HG02981 (cell line): ENCODE measurements at regions not wholly inside any gene's neighbourhood (a gene's known extent, or its start where the extent isn't known, plus 50 kb on each side); places are given as distances from the start of the nearest gene placed in this dataset.
A peak's percentile ranks its signal among the peaks of the same experiment; 100 is the strongest.

Source experiments
- ATAC-seq: cut with Tn5 transposase; IDR thresholded peaks from one replicate; pipeline ENCODE4 v1.9.1; 2021; ENCODE audit warnings: mild to moderate bottlenecking, moderate library complexity; ENCODE audit not compliant: unreplicated experiment

DNA sequence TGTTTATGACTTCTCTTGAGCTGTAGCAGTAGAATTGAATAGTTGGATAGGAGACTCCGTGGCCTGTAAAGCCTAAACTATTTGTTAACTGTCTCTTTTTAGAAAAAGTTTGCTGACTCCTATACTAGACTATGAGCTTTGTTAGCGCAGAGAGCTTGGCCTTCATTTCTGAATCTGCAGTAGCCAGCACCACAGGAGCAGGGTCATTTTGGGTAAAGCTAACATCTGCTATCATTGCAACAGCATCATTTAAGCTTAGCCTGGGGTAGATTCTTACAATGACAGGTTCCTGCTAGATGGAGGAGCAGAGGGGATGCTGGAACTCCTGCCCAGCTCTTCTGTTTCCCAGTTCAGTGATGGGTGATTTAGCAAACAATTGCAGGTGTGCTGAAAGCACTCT is 133.7 kb upstream of the ASTN2 start:
- ATAC-seq, result no peak

DNA sequence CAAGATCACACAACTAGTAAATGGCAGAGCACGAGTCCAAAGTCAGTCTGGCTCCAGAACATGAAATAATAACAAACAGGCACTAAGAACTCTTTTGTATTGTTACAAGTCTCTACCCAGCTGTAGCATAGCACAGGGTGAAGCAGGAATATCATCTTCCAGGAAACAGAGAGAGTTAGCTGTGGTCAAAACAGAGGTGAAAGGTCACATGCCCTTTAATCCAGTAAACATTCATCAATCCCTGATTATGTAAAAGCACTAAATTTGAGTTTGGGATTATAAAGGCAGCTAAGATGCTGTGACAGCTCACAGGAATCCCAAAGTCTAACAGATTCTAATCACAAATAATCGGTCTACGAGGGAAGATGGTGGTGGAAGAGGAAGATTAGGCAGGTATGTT is 133.0 kb upstream of the ASTN2 start:
- ATAC-seq, result no peak

DNA sequence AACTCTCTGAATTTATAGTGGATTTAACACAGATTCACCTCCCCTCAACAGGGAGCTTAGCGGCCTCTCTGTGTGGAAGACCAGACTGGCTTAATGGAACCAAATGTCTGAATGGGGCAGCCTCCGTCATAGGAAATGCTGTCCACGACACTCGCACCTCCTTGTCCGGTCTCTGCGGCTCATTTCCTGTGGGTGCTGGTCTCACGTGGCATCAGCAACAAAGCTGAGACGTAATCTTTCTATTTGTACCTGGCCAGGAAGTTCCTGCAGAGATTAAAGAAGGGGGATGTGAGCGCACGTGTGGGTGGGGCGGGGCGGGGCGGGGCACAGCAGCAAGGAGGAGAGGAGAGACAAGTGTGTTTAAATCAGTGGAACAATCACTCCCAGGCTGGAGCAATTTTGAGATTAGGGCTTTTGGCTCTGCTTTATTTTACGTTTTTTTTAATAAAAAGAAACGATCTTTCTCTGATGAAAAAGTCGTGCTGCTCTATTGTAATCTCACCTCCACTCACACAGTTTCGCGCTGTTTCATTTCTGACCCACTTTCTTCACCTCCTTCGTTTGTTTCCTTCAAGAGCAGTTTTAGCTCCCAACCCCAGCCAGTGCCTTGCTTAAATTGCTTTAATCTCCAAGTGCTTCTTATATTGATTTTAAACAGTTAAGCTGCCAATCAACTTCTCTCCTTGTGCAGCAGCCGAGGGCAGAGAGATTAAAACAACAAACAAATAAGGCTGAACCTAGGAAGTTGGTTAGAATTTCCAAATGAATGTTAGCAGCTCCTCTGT is 132.2 kb upstream of the ASTN2 start:
- ATAC-seq, result peak; percentile 75

DNA sequence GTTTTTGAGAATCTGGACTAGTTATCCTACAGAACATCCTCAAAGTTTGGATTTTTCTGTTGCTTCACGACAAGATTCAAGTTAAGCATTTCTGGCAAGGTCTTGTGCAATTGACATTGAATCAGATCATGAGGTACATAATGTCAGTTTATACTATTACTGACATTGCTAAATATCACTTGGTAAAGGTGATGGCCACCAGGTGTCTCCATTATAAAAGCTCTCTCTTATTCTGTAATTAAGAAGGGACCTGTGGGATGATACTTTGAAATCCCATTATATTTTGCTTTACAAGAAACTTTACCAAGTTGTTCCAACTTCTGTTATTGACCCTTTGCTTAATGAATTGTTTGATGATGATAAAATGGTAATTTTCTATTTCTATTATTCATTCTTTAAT is 131.0 kb upstream of the ASTN2 start:
- no peak for ATAC-seq

DNA sequence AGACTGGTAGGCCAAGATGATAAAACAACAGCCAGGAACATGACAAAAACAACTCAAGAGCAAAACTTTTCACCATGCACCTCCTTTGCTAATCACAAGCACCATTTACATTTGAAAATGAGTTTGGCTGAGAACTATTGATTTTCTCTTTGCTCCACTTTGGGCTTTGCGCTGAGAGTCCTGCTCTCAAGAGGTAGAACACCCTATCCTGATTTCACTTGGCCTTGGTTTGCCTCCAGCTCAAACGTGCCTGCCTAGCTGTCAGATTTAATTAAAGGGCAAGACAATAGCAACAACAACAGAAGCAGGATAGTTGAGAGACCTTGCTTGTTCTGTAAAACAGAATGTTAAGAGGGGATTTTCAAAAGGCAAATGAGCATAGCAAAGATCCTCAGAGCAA is 128.2 kb upstream of the ASTN2 start:
- no peak for ATAC-seq

DNA sequence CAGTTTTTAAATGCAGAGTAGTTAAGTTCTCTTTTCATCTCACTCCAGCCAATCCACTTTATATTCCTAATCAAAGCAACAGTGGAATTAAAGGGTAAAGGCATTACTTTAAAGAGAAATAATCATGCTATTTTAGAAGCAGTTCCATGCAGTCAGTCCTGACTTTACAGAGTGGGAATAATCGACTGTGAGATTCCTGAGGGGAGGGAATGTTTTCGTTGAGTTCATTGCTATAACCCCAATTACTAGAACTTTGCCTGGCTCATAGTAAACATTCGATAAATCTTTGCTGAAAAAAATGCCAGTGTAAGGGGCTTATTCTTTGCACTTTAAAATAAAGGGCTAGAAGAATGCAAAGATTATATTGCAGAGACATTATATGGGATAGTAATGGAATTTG is 127.2 kb upstream of the ASTN2 start:
- no peak for ATAC-seq

DNA sequence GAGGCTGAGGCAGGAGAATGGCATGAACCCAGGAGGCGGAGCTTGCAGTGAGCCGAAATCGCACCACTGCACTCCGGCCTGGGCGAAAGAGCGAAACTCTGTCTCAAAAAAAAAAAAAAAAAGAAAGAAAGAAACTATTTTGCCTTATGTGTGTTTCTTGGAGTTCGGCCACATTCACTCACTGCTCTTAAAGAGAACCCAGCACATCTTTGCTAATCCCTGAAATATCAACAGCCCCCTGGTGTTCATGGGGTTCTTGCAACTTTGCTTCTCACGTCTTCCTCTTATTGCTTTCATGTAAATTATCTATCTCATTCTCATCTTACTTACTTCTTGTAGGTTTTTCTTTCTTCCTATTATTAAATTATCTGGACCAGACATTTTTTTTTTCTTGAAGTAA is 126.3 kb upstream of the ASTN2 start:
- ATAC-seq, result no peak

DNA sequence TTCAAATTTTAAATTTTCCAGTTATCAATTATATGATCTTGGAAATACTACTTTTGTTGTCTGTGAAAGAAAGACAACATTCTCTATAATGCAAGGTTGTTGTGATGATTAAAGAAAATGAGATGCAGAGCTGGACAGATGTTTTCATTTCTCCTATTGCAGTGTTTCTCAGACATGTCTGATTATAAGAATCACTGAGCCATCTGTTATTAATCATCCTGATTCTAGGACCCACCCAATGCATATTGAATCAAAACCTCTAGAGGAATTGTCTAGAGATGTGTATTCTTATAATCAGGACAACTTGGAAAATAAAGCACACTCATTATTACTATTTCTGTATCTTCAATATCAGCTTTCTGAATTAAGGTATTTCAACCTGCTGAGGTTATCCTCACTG is 121.1 kb upstream of the ASTN2 start:
- no peak for ATAC-seq

DNA sequence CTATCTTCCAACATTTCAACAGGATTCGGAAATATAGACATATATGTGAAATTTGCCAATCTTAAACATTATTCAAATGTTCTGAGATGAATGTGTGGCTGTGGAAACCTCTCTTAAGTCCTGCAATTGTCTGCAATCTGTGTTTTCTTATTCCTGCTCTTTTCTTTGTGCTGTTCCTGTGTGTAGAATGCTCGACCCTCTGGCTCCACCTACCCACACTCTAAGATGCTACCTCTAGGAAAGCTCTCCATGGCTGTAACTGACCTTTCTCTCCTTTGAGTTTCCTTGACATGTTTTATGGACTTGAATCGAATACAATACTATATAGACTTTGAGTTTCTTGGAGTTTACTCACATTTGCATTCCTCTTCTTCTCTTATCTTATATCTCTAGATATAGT is 120.6 kb upstream of the ASTN2 start:
- no peak for ATAC-seq

DNA sequence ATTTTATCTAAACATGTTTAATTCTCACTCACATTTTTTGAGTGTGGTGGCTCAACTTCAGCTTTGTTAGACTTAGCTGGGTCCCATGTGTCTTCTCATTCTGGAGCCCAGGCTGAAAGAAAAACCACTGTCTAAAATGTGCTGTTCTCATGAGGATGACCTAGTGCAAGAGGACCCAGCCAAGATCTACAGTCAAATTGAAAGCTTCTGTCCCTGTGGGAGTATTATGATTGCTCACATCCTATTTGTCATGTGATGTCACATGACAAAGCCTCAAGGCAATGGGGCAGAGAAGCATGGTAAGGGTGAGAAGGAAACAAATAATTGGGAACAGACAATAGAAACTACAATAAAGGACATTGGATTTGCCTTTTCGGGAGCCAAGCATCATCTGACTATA is 113.4 kb upstream of the ASTN2 start:
- no peak for ATAC-seq

DNA sequence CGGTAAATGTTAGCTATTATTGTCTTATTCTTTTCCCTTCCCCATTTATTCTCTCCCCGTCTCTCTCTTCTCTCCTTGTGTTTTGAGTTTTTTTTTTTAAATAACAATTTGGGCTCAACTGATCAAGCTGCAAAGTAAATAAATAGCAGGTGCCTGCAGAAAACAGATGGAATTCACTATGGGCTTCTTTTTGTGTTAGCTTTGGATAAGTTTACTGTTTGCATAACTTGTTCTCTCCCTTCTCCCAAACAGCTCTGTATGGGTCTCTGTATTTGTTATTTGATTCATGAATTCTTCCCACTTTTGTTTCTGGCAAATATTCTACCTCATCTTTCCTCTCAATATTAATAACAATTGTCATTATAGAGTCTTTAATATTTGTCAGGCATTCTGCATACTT is 111.8 kb upstream of the ASTN2 start:
- no peak for ATAC-seq

DNA sequence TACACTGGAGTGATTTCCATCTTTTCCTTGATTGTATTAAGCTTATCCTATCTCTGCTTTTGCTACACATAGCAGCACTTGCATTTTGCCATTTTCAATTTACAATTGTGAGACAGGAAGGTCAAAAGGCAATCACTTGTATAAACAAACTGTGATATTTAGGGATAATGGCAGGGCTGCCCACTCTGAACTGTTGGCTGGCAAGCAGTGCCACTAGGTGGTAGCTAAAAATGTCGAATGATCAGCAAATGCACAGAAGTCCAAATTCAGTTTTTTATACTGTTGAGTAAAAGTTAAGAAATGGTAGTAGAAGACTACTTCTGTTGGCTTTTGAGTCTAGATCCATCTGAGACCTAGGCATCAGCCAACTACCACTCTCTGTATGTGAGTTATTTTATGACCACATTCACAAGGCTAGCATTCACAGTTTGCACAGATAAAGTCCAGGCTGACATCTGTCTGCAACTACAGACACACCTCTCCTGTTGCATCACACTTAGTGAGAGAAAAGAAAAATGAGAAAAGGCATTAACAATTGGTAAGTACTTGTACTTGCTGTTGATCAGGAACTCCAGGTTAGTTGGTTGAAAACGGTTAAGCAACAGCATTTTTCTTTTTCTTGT is 108.8 kb upstream of the ASTN2 start:
- no peak for ATAC-seq

DNA sequence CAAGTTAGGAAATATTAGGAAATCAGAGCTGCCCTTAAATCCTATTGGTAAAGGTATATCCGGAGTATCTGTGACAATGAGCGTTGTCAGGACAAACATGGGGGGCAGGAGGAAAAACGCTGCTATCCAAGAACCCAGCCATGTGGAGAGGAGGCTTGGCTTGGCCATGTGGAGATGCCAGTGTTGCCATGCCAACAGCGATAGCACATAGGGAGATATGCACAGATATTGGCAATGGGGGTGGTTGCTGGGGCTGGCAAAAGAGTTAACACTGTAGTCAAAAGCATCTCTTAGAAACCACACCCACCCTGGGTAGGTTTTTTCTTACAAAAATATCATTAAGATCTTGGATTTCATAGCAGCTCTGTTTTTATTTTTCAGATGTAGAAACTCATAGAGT is 106.4 kb upstream of the ASTN2 start:
- no peak for ATAC-seq

DNA sequence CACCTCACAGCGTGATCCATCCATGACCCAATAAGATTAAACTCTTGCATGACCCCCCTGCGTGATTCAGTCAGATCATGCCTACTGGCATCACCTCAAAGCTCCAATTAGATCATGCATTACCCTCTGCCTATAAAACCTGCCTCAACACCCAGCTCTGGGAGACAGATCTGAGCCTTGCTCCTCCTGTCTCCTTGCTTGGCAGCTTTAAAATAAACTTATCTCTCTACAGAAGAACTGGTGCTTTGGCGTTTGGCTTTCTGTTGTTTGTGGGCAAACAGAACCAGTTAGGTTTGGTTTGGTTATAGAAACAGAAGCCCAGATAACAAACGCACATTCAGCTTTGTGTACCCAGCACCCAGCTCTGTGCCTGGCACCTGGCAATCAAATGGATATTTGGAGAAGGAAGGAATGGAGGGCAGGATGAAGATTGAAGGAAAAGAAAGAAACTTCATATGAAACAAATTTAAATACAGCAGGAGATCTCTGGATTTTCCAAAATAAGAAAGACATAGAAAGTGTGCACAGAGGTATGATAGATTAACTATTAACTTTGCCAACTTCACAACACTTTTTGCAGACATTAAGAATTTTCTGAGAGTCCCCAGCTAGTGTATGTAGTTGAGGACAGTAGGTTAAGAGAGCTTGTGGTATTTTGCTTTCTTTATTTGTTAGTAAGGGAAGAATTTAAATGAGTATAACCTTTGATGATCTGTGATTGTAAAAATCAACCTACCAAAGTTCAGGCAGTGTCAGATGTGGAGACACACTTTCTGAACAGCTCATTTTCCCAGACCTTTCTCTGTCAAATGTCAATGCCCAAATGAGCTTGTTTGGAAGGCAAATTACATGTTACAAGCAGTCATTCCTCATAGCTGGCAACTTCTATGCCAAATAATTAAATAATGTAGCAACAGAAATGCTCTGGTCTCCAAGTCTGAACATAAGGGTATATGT is 102.1 kb upstream of the ASTN2 start:
- no peak for ATAC-seq

DNA sequence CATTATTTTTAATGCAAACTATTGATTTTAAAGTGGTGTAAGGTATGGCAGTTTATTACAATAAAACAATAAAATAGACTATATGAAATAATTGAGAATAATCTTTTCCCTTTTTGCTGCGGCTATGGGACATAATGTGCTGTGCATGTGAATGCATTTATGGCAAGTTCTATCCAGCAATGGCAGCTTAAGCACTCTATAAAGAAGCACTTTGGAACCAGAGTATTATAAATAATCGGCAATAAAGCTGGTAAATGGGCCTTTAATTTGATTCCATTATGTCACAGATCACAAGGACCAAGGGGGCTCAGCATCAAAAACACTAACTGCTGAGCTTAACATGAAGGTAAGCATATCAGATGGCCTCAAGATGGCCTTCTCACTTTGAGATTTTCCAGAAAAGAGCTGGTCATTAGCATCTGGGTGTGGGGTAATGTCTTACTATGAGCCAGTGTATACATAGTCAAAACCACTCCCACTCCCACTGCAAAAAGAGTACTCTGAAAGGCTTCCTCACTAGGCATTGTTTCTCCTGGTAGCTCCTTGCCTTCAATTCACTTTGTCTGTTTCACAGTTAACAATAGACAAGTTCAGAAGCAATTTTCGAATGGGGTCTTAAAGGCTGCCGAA is 97.1 kb upstream of the ASTN2 start:
- ATAC-seq, result no peak

DNA sequence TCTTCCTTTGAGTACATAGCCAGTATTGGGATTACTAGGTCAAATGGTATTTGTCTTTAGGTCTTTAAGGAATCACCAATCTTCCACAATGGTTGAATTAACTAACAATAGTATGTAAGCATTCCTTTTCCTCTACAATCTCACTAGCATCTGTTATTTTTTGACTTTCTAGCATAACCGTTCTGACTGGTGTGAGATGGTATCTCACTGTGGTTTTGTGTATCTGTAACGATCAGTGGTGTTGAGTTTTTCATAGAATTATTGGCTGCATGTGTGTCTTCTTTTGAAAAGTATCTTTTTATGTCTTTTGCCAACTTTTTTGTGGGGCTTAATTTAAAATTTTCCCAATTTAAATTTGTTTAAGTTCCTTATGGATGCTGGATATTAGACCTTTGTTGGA is 81.5 kb upstream of the ASTN2 start:
- ATAC-seq, result no peak

DNA sequence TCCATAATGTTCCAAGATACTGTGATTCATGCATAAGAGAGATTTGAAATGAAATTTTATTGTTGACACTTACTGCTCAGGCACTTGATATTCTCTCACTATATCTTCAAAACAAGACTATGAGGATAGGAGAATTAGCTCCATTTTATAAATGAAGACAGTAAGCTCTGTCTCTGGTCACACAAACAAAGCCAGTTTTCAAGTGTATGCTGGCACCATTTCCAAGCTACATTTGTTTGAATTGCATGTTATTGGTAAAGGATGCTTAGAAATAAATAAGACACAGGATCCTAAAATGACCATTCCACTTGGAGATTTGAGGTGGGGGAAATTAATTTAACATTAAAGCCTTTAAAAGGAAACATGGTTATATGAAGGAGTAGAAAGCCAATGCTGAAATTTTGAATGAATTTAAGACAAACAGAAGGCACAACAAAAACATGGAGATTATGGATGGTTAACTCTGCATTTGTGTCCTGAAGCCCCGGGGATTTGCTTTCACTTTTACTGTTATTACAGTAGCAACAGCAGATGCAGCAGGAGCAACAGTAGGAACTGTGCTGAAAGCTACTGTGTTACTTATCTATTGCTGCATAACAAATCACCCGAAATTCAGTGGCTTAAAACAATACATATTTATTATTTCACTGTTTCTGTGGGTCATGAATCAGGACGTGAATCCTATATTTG is 79.7 kb upstream of the ASTN2 start:
- no peak for ATAC-seq

DNA sequence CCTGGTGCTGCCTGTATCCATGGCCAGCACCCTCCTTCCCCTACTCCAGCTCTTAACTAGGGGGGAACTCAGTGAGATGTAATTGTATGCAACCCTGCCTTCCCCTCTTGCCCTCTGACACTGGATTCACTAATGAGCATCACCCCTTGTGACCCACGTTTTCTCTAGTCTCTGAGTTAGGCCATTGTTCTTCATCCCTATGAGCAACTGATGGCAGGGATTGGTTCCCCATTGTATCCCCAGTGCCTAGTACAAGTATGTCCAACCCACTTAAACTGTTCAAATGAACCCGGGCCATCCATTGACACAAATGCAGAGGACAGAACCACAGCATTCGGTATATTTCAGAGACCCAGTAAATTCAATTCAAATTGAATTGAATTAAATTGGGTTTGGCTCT is 77.6 kb upstream of the ASTN2 start:
- ATAC-seq, result no peak

DNA sequence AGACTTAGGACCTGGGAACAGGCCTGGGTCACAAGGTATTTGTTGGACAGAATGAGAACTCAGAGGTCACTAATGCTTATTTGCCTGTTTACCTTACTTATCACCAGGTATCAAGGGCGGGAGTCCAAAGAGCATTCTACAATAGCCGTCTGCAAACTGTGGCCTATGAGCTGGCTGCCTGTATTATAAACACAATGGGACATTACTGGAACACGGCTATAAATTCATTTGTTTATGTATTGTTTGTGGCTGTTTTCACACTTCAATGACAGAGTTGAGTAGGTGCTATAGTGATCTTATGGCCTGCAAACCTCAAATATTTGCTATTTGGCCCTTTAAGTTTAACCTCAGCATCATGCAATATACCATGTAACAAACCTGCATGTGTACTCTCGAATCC is 76.6 kb upstream of the ASTN2 start:
- ATAC-seq, result no peak

DNA sequence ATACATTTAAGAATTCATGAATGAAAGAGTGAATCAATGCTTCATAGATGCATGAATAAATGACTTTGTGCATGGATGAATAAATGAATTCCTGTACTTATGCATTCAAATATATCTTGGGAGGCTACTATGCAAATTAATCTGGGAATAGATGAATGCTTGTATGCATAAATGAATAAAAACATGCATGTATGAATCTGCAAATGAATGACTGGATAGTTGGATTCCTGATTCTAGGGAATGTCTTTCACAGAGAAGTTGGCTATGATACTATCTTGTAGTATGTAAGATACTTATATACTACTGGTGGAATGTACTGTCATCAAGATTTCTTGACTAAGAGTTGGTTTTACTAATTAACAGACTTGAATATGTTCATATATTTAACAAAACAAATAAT is 75.3 kb upstream of the ASTN2 start:
- ATAC-seq, result no peak

DNA sequence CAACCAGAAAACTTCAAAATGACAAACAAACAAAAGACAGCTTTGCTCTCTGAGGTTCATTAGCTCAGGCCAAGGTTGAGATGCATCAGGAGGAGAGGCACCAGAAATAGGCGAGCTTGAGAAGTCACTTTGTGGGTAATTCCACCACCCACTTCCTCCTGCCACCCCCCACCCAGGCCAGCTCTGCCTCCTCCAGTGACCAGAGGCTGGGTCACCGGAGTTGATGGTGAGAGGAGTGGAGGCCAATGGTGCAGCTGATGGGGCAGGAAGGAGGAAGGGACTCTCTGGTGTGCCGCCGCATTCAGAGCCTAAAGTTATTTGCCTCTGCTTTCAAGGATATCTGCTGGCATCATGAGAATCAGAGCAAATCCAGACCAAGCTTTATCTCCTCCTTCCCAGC is 73.8 kb upstream of the ASTN2 start:
- ATAC-seq, result no peak
